SK-N-SH treated with all-trans-retinoic acid at 6 μM for 48 hours (cell line): ENCODE measurements at regions not wholly inside any gene's neighbourhood (a gene's known extent, or its start where the extent isn't known, plus 50 kb on each side); places are given as distances from the start of the nearest gene placed in this dataset.

Source experiments
- ATAC-seq: fragments of 200-7000 bp; cut with Tn5 transposase; 3 replicates; pipeline ENCODE4 v1.9.1; 2020; ENCODE audit warnings: mild to moderate bottlenecking, moderate library complexity
- ARNTL ChIP-seq: fragments of 450-650 bp; formaldehyde crosslinking; IDR thresholded peaks from 2 replicates; pipeline ENCODE4 v1.5.0; 2020; ENCODE audit warnings: low read depth, mild to moderate bottlenecking, moderate library complexity, borderline replicate concordance
- BACH2 ChIP-seq: fragments of 250-450 bp; sonication (Bioruptor Pico); IDR thresholded peaks from 2 replicates; pipeline ENCODE4 v1.9.0; 2021; ENCODE audit warnings: mild to moderate bottlenecking, borderline replicate concordance
- CSDC2 ChIP-seq: fragments of 250-450 bp; sonication (Bioruptor Pico); IDR thresholded peaks from 2 replicates; pipeline ENCODE4 v1.5.0; 2020; ENCODE audit warnings: mild to moderate bottlenecking, moderate library complexity
- ESRRG ChIP-seq: fragments of 250-450 bp; sonication (Bioruptor Pico); IDR thresholded peaks from 2 replicates; pipeline ENCODE4 v1.6.1; 2021; ENCODE audit warnings: mild to moderate bottlenecking
- ISL1 ChIP-seq: fragments of 250-450 bp; sonication (Bioruptor Pico); IDR thresholded peaks from 2 replicates; pipeline ENCODE4 v2.1.2; 2022; ENCODE audit warnings: mild to moderate bottlenecking, moderate library complexity
- OSR1 ChIP-seq: fragments of 250-450 bp; sonication (Bioruptor Pico); IDR thresholded peaks from 2 replicates; pipeline ENCODE4 v1.8.0; 2022; ENCODE audit warnings: moderate library complexity, mild to moderate bottlenecking, inconsistent platforms
- PATZ1 ChIP-seq: fragments of 250-450 bp; sonication (Bioruptor Pico); IDR thresholded peaks from 2 replicates; pipeline ENCODE4 v1.8.0; 2020; ENCODE audit warnings: mild to moderate bottlenecking, moderate library complexity, borderline replicate concordance
- PPARA ChIP-seq: fragments of 250-450 bp; sonication (Bioruptor Pico); IDR thresholded peaks from 2 replicates; pipeline ENCODE4 v1.5.0; 2020; ENCODE audit warnings: mild to moderate bottlenecking, borderline replicate concordance
- RARB ChIP-seq: fragments of 250-450 bp; sonication (Bioruptor Pico); IDR thresholded peaks from 2 replicates; pipeline ENCODE4 v1.8.0; 2021; ENCODE audit warnings: mild to moderate bottlenecking, moderate library complexity
- TCF4 ChIP-seq: fragments of 250-450 bp; sonication (Bioruptor Pico); IDR thresholded peaks from 2 replicates; pipeline ENCODE4 v1.8.0; 2021; ENCODE audit warnings: mild to moderate bottlenecking, moderate library complexity, borderline replicate concordance
- TOX ChIP-seq: fragments of 250-450 bp; sonication (Bioruptor Pico); IDR thresholded peaks from 2 replicates; pipeline ENCODE4 v1.8.0; 2021; ENCODE audit warnings: mild to moderate bottlenecking, moderate library complexity, borderline replicate concordance
- TSHZ2 ChIP-seq: fragments of 250-450 bp; sonication (Bioruptor Pico); IDR thresholded peaks from 2 replicates; pipeline ENCODE4 v1.5.0; 2020; ENCODE audit warnings: mild to moderate bottlenecking, moderate library complexity
- ZC3H10 ChIP-seq: fragments of 250-450 bp; sonication (Bioruptor Pico); IDR thresholded peaks from 2 replicates; pipeline ENCODE4 v1.5.1; 2021; ENCODE audit warnings: mild to moderate bottlenecking, moderate library complexity
- ZFP3 ChIP-seq: fragments of 250-450 bp; sonication (Bioruptor Pico); IDR thresholded peaks from 2 replicates; pipeline ENCODE4 v1.5.0; 2020; ENCODE audit warnings: mild to moderate bottlenecking, moderate library complexity
- ZFP30 ChIP-seq: fragments of 450-650 bp; formaldehyde crosslinking; IDR thresholded peaks from 2 replicates; pipeline ENCODE4 v1.5.0; 2022; ENCODE audit warnings: mild to moderate bottlenecking, moderate library complexity
- ZNF565 ChIP-seq: fragments of 450-650 bp; formaldehyde crosslinking; conservative IDR thresholded peaks from 2 replicates; pipeline ENCODE4 v1.5.0; 2020; ENCODE audit warnings: low read depth, mild to moderate bottlenecking, moderate library complexity
- ZNF70 ChIP-seq: fragments of 450-650 bp; formaldehyde crosslinking; IDR thresholded peaks from 2 replicates; pipeline ENCODE4 v1.5.0; 2020; ENCODE audit warnings: mild to moderate bottlenecking, moderate library complexity
- ZNF8 ChIP-seq: fragments of 450-650 bp; formaldehyde crosslinking; IDR thresholded peaks from 2 replicates; pipeline ENCODE4 v1.5.0; 2020; ENCODE audit warnings: mild to moderate bottlenecking, moderate library complexity

- no peak; the same call in 2 of the 3 replicates for ATAC-seq
- TF ChIP-seq ARNTL (CRISPR knock-in tag) (no peak), CSDC2 (no peak), ZFP3 (CRISPR knock-in tag) (no peak), ZNF8 (CRISPR knock-in tag) (no peak), ZFP30 (CRISPR knock-in tag) (no peak), ISL1 (CRISPR knock-in tag) (no peak), TOX (CRISPR knock-in tag) (no peak), PPARA (no peak), TSHZ2 (CRISPR knock-in tag) (no peak), PATZ1 (no peak), ZNF70 (CRISPR knock-in tag) (no peak), ZC3H10 (no peak), ESRRG (CRISPR knock-in tag) (no peak), TCF4 (CRISPR knock-in tag) (no peak)
Measured at GRCh38 chr5:110257971-110258370, 468.5 kb downstream of the TMEM232 start.

- ATAC-seq, result peak; percentile 96
- peak; percentile 12; the same call in 1 of the 2 replicates for TF ChIP-seq ISL1 (CRISPR knock-in tag)
- no peak for TF ChIP-seq CSDC2
- TF ChIP-seq PATZ1, result no peak
- no peak for TF ChIP-seq RARB
Measured at GRCh38 chr5:110258460-110259216, 467.8 kb downstream of the TMEM232 start.

- no peak for ATAC-seq
- no peak for TF ChIP-seq ZNF565 (CRISPR knock-in tag)
- TF ChIP-seq ISL1 (CRISPR knock-in tag), result peak; percentile 33; the same call in 1 of the 2 replicates
- TF ChIP-seq, all 23 proteins: peak for 1
Measured at GRCh38 chr5:110262749-110263148, 463.7 kb downstream of the TMEM232 start.

- no peak for ATAC-seq
- TF ChIP-seq TCF4 (CRISPR knock-in tag), result no peak
- TF ChIP-seq ZNF565 (CRISPR knock-in tag), result no peak
- no peak for TF ChIP-seq ZNF8 (CRISPR knock-in tag)
- no peak for TF ChIP-seq ESRRG (CRISPR knock-in tag)
- no peak for TF ChIP-seq TOX (CRISPR knock-in tag)
Measured at GRCh38 chr5:110264661-110265060, 461.8 kb downstream of the TMEM232 start.

GRCh38 chr5:110265162-110265561 lies 461.3 kb downstream of the TMEM232 start:
- TF ChIP-seq BACH2 (CRISPR knock-in tag) (no peak), ZNF565 (CRISPR knock-in tag) (no peak), ZFP3 (CRISPR knock-in tag) (no peak), CSDC2 (no peak), ARNTL (CRISPR knock-in tag) (no peak), TOX (CRISPR knock-in tag) (no peak)
- no peak for ATAC-seq

- ATAC-seq, result no peak
- TF ChIP-seq ARNTL (CRISPR knock-in tag) (no peak), OSR1 (CRISPR knock-in tag) (no peak), BACH2 (CRISPR knock-in tag) (no peak), CSDC2 (no peak), ZNF8 (CRISPR knock-in tag) (no peak), ESRRG (CRISPR knock-in tag) (no peak), TSHZ2 (CRISPR knock-in tag) (no peak), ZFP30 (CRISPR knock-in tag) (no peak), ISL1 (CRISPR knock-in tag) (no peak), ZNF70 (CRISPR knock-in tag) (no peak)
- TF ChIP-seq, all 23 proteins: peak for 0
Measured at GRCh38 chr5:110267714-110268113, 458.8 kb downstream of the TMEM232 start.
